Tibial nerve (tissue), 4 donors: ENCODE measurements at regions not wholly inside any gene's neighbourhood (a gene's known extent, or its start where the extent isn't known, plus 50 kb on each side); places are given as distances from the start of the nearest gene placed in this dataset.

Source experiments
- DNase-seq, 2 donors: peaks; one replicate each; pipeline ENCODE4 v3.0.0-alpha.2; 2019; ENCODE audit warnings: low spot score in 2 of 2
- H3K27ac ChIP-seq, 4 donors: fragments of 200-600 bp; sonication (generic) in 3 of 4; one replicate each; pipeline ENCODE4 v1.5.1; 2017 to 2019; ENCODE audit warnings: mild to moderate bottlenecking in 1 of 4
- H3K27me3 ChIP-seq, 2 donors: fragments of 200-600 bp; sonication (generic) in 1 of 2; one replicate each; pipeline versions ENCODE4 v1.5.1 to v1.6.0; 2017 to 2019
- H3K36me3 ChIP-seq, 3 donors: fragments of 200-600 bp; sonication (generic); one replicate each; pipeline ENCODE4 v1.5.1; 2018 to 2019
- H3K4me1 ChIP-seq, 4 donors: fragments of 200-600 bp; sonication (generic) in 3 of 4; one replicate each; pipeline ENCODE4 v1.5.1; 2017 to 2019
- H3K4me3 ChIP-seq, 4 donors: fragments of 200-600 bp; sonication (generic) in 3 of 4; one replicate each; pipeline ENCODE4 v1.5.1; 2017 to 2019; ENCODE audit warnings: mild to moderate bottlenecking in 1 of 4, moderate library complexity in 1 of 4
- H3K9me3 ChIP-seq, 4 donors: fragments of 200-600 bp; sonication (generic) in 3 of 4; one replicate each; pipeline ENCODE4 v1.5.1; 2017 to 2019
- EP300 ChIP-seq, 2 donors: sonication (generic); formaldehyde crosslinking; IDR thresholded peaks; one replicate each; pipeline ENCODE4 v1.6.1; 2017; ENCODE audit warnings: antibody characterized with exemption in 2 of 2, mild to moderate bottlenecking in 1 of 2
- POLR2A ChIP-seq, 2 donors: fragments of 450-650 bp; IDR thresholded peaks; one replicate each; pipeline ENCODE4 v1.6.1; 2017; ENCODE audit warnings: antibody characterized with exemption in 2 of 2, mild to moderate bottlenecking in 2 of 2, moderate library complexity in 2 of 2
- WGBS, 2 donors: methylation state at CpG; one replicate each; pipeline ENCODE4 v1.1.5; 2018; 5-methylcytosine and 5-hydroxymethylcytosine counted together
- TF ChIP-seq, protein P1 (sequence below), 5 experiments: fragments of 200-600 bp in 3 of 5; fragments of 450-650 bp in 2 of 5; sonication (generic) in 3 of 5; IDR thresholded peaks; one replicate each; pipeline ENCODE4 v1.5.1; 2016 to 2019; ENCODE audit warnings: antibody characterized with exemption in 5 of 5, mild to moderate bottlenecking in 3 of 5, moderate library complexity in 2 of 5

DNA sequence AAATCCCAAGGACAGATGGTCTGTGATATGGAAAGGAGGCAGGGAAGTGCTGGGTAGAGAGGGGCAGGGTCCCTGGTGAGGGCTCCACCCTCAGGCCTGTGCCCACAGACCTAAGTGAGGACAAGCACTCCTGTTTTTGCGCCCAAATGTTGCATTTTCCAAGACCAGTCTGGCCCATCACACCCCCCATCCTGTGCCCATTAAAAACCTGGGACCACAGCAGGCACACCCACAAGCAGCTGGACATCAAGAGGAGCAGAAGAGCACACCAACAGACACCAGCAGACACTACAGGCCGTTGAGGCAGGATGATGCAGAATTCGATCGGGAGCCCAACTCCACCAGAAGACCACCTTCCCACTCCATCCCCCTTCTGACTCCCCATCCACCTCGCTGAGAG is 72.8 kb downstream of the DMRTA2 start:
- H3K36me3 ChIP-seq = no peaks in the 10 kb centered on the region
- H3K4me3 ChIP-seq = no peak overlapping the region
- TF ChIP-seq POLR2A (IDR thresholded peaks at IDR 0.05) (no peak), EP300 (IDR thresholded peaks at IDR 0.05) (no peak)
- TF ChIP-seq, protein P1, sequence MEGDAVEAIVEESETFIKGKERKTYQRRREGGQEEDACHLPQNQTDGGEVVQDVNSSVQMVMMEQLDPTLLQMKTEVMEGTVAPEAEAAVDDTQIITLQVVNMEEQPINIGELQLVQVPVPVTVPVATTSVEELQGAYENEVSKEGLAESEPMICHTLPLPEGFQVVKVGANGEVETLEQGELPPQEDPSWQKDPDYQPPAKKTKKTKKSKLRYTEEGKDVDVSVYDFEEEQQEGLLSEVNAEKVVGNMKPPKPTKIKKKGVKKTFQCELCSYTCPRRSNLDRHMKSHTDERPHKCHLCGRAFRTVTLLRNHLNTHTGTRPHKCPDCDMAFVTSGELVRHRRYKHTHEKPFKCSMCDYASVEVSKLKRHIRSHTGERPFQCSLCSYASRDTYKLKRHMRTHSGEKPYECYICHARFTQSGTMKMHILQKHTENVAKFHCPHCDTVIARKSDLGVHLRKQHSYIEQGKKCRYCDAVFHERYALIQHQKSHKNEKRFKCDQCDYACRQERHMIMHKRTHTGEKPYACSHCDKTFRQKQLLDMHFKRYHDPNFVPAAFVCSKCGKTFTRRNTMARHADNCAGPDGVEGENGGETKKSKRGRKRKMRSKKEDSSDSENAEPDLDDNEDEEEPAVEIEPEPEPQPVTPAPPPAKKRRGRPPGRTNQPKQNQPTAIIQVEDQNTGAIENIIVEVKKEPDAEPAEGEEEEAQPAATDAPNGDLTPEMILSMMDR (IDR thresholded peaks at IDR 0.05) = no peak
- DNase-seq = no peak
- WGBS, 2 donors = 53 to 60% methylated on average over 5 of the region's 5 CpGs
- no peaks in the 10 kb centered on the region for H3K4me1 ChIP-seq
- peaks cover 0 to 9% (median 0%) of the 10 kb centered on the region in 4 donors for H3K9me3 ChIP-seq
- no peak overlapping the region for H3K27ac ChIP-seq
- H3K27me3 ChIP-seq = peaks cover 0 to 4% of the 10 kb centered on the region in 2 donors

DNA sequence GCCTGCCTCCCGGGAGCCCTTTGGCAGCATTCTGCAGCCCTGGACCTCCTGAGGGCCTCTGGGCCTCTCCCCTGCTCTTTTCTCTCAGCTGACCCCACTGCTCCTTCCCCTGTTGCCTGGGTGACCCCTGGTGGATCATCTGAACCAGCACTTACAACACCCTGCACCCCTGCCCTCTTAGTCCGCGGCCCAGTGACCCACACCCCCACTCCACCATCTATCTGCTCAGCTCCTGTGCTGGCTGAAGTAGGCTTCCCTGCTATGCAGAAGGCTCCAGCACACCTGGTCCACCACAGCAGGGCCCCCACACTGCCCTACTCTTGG is 74.0 kb downstream of the DMRTA2 start:
- no peak overlapping the region for H3K27ac ChIP-seq
- TF ChIP-seq, protein P1 (IDR thresholded peaks at IDR 0.05) = no peak
- TF ChIP-seq POLR2A (IDR thresholded peaks at IDR 0.05) (no peak), EP300 (IDR thresholded peaks at IDR 0.05) (no peak)
- H3K4me3 ChIP-seq = no peak overlapping the region
- no peaks in the 10 kb centered on the region for H3K4me1 ChIP-seq
- H3K36me3 ChIP-seq = no peaks in the 10 kb centered on the region
- peaks cover 0 to 4% of the 10 kb centered on the region in 2 donors for H3K27me3 ChIP-seq
- 39 to 43% methylated on average over 3 of the region's 3 CpGs for WGBS, 2 donors
- DNase-seq = no peak
- peaks cover 0 to 10% (median 0%) of the 10 kb centered on the region in 4 donors for H3K9me3 ChIP-seq

DNA sequence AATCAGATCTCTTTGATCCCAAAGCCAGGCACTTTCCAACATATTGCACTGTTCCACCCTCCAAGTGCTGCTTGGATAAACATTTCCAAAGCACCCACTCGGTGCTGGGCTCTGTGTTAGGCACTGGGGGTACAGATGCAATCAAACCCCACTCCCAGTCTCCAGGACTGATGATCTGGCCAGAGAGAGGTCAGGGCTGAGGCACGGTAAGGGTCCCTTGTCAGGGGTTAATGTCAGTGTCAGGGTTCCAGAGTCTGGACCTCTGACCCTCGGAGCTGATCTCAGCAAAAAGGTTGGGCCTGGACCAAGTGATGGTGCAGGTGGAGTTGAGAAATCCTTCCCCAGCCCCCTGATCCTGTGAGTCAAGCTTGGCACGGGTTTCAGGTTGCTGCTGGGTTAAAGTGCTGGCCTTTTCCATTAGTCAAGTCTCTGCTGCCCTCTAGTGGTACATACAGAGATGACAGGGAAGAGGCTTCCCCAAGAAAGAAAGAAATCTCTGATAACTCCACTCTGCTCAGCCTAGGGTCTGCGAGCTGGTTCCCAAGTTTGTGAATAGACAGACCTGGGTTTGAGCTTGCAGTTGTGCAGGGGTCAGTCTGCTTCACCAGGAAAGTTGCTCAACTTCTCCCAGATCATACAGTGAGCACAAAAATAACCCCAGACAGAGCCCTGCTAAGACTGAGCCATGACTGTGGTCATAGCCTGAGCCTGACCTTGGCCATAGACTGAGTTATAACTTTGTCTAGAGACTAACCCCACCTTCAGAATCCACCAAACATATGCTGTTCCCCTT is 74.6 kb downstream of the DMRTA2 start:
- no peak overlapping the region for H3K4me3 ChIP-seq
- 19% methylated on average over 5 of the region's 5 CpGs for WGBS, 2 donors
- TF ChIP-seq EP300 (IDR thresholded peaks at IDR 0.05) = no peak
- no peak for TF ChIP-seq POLR2A (IDR thresholded peaks at IDR 0.05)
- TF ChIP-seq, protein P1 (IDR thresholded peaks at IDR 0.05) = peak; percentile 55 to 82 (median 75)

DNA sequence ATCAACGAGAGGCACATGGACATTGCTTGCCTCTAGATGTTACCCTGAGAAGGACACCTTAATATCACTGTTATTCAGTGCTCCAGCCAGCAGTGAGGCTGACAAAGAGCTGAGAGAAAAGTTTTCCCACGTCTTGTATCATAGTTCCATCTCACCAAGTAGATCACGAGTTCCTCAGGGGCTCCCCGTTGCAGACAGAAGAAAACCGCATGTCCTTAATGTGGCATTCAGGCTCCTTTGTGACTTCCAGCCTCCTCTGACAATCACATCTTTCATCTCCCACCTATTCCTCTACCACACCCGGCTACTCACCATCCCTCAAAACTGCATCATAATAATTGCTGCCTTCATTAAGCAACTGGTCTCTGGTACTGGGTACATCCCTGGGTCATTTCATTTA is 75.3 kb downstream of the DMRTA2 start:
- Histone ChIP-seq H3K36me3 (no peaks in the 10 kb centered on the region), H3K27me3 (peaks cover 0 to 4% of the 10 kb centered on the region in 2 donors), H3K4me1 (no peaks in the 10 kb centered on the region), H3K4me3 (no peak overlapping the region), H3K9me3 (peaks cover 0 to 10% (median 0%) of the 10 kb centered on the region in 4 donors), H3K27ac (no peak overlapping the region)
- TF ChIP-seq EP300 (IDR thresholded peaks at IDR 0.05) (no peak), POLR2A (IDR thresholded peaks at IDR 0.05) (no peak)
- TF ChIP-seq, protein P1 (IDR thresholded peaks at IDR 0.05) = no peak
- WGBS, 2 donors = 61 to 73% methylated on average over 6 of the region's 6 CpGs
- no peak for DNase-seq

More for the DNA sequence above, 74.6 kb downstream of the DMRTA2 start:
- Histone ChIP-seq H3K36me3 (no peaks in the 10 kb centered on the region), H3K9me3 (peaks cover 0 to 10% (median 0%) of the 10 kb centered on the region in 4 donors), H3K27me3 (peaks cover 0 to 4% of the 10 kb centered on the region in 2 donors), H3K4me1 (no peaks in the 10 kb centered on the region), H3K27ac (no peak overlapping the region)
- DNase-seq = peak in 1 of 2 donors; percentile 78

DNA sequence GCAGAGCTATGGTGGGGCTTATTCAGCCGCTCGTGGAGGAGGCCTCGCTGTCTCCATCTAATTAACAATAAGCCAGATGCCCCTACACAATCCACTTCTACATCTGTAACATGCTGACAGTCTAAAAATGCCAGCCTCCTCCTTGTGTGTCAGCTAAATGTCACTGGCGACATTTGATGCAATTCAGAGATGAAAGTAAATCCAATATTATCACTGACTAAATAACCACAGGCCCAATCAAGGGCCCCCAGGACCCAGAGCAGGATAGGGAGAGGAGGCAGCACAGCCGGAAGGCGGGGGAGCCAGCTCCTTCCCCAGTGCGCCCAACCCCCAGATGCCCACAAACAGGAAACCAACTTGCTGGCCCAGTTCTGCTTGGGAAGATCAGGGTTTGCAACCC is 76.6 kb downstream of the DMRTA2 start:
- WGBS, 2 donors = 59% methylated on average over 7 of the region's 7 CpGs
- no peaks in the 10 kb centered on the region for H3K4me1 ChIP-seq
- peaks cover 0 to 4% of the 10 kb centered on the region in 2 donors for H3K27me3 ChIP-seq
- H3K4me3 ChIP-seq = no peak overlapping the region
- no peaks in the 10 kb centered on the region for H3K36me3 ChIP-seq
- TF ChIP-seq EP300 (IDR thresholded peaks at IDR 0.05) (no peak), POLR2A (IDR thresholded peaks at IDR 0.05) (no peak)
- TF ChIP-seq, protein P1 (IDR thresholded peaks at IDR 0.05) = no peak
- DNase-seq = no peak
- H3K27ac ChIP-seq = no peak overlapping the region
- peaks cover 0 to 10% (median 0%) of the 10 kb centered on the region in 4 donors for H3K9me3 ChIP-seq
